ENCODE measurements at regions not wholly inside any gene's neighbourhood (a gene's known extent, or its start where the extent isn't known, plus 50 kb on each side); places are given as distances from the start of the nearest gene placed in this dataset.

- TF ChIP-seq MAX (IDR thresholded peaks at IDR 0.05; ENCODE audit: low read depth, low read length) (no peak), POLR2A (IDR thresholded peaks at IDR 0.05; ENCODE audit: extremely low read depth, insufficient read length) (no peak)
Measured at GRCh38 chr1:30286241-30286987, 437.0 kb downstream of the MATN1 start.

GRCh38 chr1:30285501-30285932 lies 437.9 kb downstream of the MATN1 start:
- TF ChIP-seq MAX (IDR thresholded peaks at IDR 0.05; ENCODE audit: low read depth, low read length): no peak
- no peak overlapping the region for H3K4me3 ChIP-seq (ENCODE audit: low read depth, low read length)
- no peak for DNase-seq (ENCODE audit: low read depth)

More at GRCh38 chr1:30286241-30286987, 437.0 kb downstream of the MATN1 start:
- no peak overlapping the region for H3K4me3 ChIP-seq (ENCODE audit: low read depth, low read length)
- DNase-seq (ENCODE audit: low read depth): no peak

GRCh38 chr1:30284728-30285475 lies 438.5 kb downstream of the MATN1 start:
- TF ChIP-seq MAX (IDR thresholded peaks at IDR 0.05; ENCODE audit: low read depth, low read length): no peak
- no peak for TF ChIP-seq MYC (IDR thresholded peaks at IDR 0.05; ENCODE audit: low read depth, low read length)
- TF ChIP-seq CTCF (IDR thresholded peaks at IDR 0.05; ENCODE audit: low read depth, low read length): no peak
- no peak for TF ChIP-seq POLR2A (IDR thresholded peaks at IDR 0.05; ENCODE audit: extremely low read depth, insufficient read length)
- DNase-seq (ENCODE audit: low read depth): no peak
- no peak overlapping the region for H3K4me3 ChIP-seq (ENCODE audit: low read depth, low read length)

GRCh38 chr1:30284226-30284625 lies 439.2 kb downstream of the MATN1 start:
- no peak for DNase-seq (ENCODE audit: low read depth)
- no peak for TF ChIP-seq POLR2A (IDR thresholded peaks at IDR 0.05; ENCODE audit: extremely low read depth, insufficient read length)
- TF ChIP-seq MAX (IDR thresholded peaks at IDR 0.05; ENCODE audit: low read depth, low read length): no peak
- no peak for TF ChIP-seq CTCF (IDR thresholded peaks at IDR 0.05; ENCODE audit: low read depth, low read length)
- no peak for TF ChIP-seq MYC (IDR thresholded peaks at IDR 0.05; ENCODE audit: low read depth, low read length)

GRCh38 chr1:30283199-30283962 lies 440.0 kb downstream of the MATN1 start:
- DNase-seq (ENCODE audit: low read depth): no peak
- TF ChIP-seq MAX (IDR thresholded peaks at IDR 0.05; ENCODE audit: low read depth, low read length) (no peak), POLR2A (IDR thresholded peaks at IDR 0.05; ENCODE audit: extremely low read depth, insufficient read length) (no peak), MYC (IDR thresholded peaks at IDR 0.05; ENCODE audit: low read depth, low read length) (no peak), CTCF (IDR thresholded peaks at IDR 0.05; ENCODE audit: low read depth, low read length) (no peak)
- no peak overlapping the region for H3K4me3 ChIP-seq (ENCODE audit: low read depth, low read length)

More at GRCh38 chr1:30284226-30284625, 439.2 kb downstream of the MATN1 start:
- H3K4me3 ChIP-seq (ENCODE audit: low read depth, low read length): no peak overlapping the region

GRCh38 chr1:30280572-30280971 lies 442.8 kb downstream of the MATN1 start:
- TF ChIP-seq MAX (IDR thresholded peaks at IDR 0.05; ENCODE audit: low read depth, low read length): no peak
- H3K4me3 ChIP-seq (ENCODE audit: low read depth, low read length): no peak overlapping the region
- no peak for DNase-seq (ENCODE audit: low read depth)

All from NB4 (cell line).